Epithelial cell of esophagus (primary cell): ENCODE measurements at regions not wholly inside any gene's neighbourhood (a gene's known extent, or its start where the extent isn't known, plus 50 kb on each side); places are given as distances from the start of the nearest gene placed in this dataset.
A peak's percentile ranks its signal among the peaks of the same experiment; 100 is the strongest.

ENCODE experiments used
- DNase-seq: peaks from one replicate; pipeline ENCODE4 v3.0.0; 2010; ENCODE audit warnings: low read depth
- H3K4me3 ChIP-seq: 2 replicates; pipeline ENCODE4 v1.5.1; 2011; ENCODE audit warnings: mild to moderate bottlenecking, low read length, control low read depth
- CTCF ChIP-seq: IDR thresholded peaks from 2 replicates; pipeline ENCODE4 v1.5.1; 2011; ENCODE audit warnings: low read depth, mild to moderate bottlenecking, low read length, control low read depth, inconsistent platforms; ENCODE audit not compliant: insufficient read depth; ENCODE audit errors: missing control alignments

GRCh38 chr21:35220301-35220700 is 171.2 kb upstream of the RUNX1 start:
- H3K4me3 ChIP-seq, result no peak overlapping the region
- TF ChIP-seq CTCF, result no peak
- DNase-seq, result no peak

- DNase-seq, result no peak
- no peak for TF ChIP-seq CTCF
- no peak overlapping the region for H3K4me3 ChIP-seq
Measured at GRCh38 chr21:35219719-35220118, 170.6 kb upstream of the RUNX1 start.

GRCh38 chr21:35219291-35219690 is 170.2 kb upstream of the RUNX1 start:
- no peak for DNase-seq
- TF ChIP-seq CTCF, result no peak
- H3K4me3 ChIP-seq, result no peak overlapping the region

- peak; percentile 98 for DNase-seq
- TF ChIP-seq CTCF, result no peak
- H3K4me3 ChIP-seq, result no peak overlapping the region
Measured at GRCh38 chr21:35217504-35218060, 168.5 kb upstream of the RUNX1 start.

GRCh38 chr21:35216996-35217395 is 167.9 kb upstream of the RUNX1 start:
- no peak for DNase-seq
- TF ChIP-seq CTCF, result no peak
- H3K4me3 ChIP-seq, result no peak overlapping the region

- no peak for DNase-seq
- no peak overlapping the region for H3K4me3 ChIP-seq
- no peak for TF ChIP-seq CTCF
Measured at GRCh38 chr21:35215870-35216269, 166.8 kb upstream of the RUNX1 start.

- no peak for TF ChIP-seq CTCF
Measured at GRCh38 chr21:35212393-35213127, 163.5 kb upstream of the RUNX1 start.

More at GRCh38 chr21:35212393-35213127, 163.5 kb upstream of the RUNX1 start:
- peak; percentile 73 for DNase-seq
- H3K4me3 ChIP-seq, result no peak overlapping the region
